Stimulated activated CD4-positive, alpha-beta T cell treated with anti-CD3 and anti-CD28 coated beads, Interleukin-1b, Interleukin-23, amount 100 ng/mL, for 1 hour (primary cell): ENCODE measurements at regions not wholly inside any gene's neighbourhood (a gene's known extent, or its start where the extent isn't known, plus 50 kb on each side); places are given as distances from the start of the nearest gene placed in this dataset.
"Not testable (repeated sequence)": the region's sequence is repeated elsewhere in the genome, so short reads cannot be mapped to it uniquely, and the experiment has no call there.

ENCODE experiments used
- DNase-seq, 2 donors: peaks; one replicate each; pipeline ENCODE4 v3.0.0-alpha.2; 2020; ENCODE audit warnings: low read depth in 2 of 2

DNA sequence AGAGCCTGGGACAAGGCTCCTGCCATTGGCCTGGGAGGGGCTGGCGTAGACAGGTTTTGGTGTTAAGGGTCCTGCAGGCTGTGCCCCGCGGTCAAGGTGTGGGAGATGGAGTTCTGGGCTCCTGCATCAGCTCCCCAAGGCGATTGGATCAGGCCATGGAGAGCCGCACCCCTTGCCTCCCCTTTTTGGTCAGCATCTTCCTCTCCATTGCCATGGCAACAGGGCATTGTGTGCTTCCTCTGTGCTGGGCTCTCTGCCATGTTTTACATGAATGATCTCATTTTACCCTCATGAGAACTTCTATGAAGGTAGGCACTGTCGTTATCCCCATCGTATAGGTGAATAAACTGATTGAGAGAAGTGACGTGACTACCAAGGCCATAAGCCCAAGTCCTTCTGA is 344.3 kb upstream of the CLINT1 start:
- DNase-seq: no peak

DNA sequence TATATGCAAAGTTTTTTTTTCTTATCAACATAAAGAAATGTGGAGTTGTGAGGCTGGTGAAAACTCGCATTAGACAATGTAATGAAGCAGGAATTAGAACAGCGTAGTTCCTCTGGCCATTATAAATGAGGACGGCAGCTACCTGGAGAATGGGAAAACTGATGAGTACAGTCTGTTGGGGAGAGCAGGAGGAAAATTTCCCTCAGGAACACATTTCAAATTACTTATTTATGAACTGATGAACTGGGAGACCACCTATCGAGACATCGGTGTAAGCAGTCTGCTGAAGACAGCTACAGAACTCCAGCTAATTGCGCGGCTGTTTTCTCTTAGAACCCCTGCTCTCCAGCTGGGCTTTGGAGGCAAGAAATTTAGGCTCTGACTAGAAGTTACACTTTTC is 343.9 kb upstream of the CLINT1 start:
- DNase-seq: no peak

DNA sequence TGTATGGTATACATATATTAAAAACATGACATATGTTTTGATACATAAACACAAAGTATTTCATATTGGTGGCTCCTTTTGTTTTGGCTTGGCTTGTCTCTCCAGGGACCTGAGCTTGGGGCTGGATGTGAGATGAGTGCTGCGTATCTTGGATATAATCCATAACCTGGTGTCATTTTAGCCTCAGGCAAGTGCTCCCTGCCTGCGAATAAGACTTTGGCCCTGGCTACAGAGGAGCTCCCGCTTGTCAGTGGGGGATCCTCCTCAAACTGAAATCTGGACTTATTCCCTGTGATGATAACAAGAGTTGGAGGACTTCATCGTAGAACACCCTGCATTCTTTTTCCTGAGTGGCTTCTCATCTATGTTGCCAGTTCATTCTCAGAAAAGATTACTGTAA is 341.7 kb upstream of the CLINT1 start:
- no peak for DNase-seq

DNA sequence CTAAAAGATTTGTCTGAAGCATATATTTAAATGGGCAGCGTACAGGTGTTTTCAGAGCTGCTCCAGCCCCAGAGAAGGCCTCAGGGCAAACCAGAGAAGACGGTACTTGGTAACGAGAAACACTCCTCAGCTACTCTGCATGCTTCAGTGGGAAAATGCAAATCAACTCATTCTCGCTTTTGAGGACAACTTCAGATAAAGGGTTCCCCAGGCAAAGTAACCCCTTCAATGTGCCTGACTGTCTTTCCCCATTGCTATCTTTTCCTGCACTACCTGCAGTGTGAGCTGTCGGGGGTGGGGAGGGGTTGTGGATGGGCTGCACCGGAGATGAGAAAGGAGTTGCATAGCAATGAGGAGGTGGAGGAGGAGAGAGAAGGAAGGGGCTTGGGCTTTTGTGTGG is 339.7 kb upstream of the CLINT1 start:
- DNase-seq: no peak

DNA sequence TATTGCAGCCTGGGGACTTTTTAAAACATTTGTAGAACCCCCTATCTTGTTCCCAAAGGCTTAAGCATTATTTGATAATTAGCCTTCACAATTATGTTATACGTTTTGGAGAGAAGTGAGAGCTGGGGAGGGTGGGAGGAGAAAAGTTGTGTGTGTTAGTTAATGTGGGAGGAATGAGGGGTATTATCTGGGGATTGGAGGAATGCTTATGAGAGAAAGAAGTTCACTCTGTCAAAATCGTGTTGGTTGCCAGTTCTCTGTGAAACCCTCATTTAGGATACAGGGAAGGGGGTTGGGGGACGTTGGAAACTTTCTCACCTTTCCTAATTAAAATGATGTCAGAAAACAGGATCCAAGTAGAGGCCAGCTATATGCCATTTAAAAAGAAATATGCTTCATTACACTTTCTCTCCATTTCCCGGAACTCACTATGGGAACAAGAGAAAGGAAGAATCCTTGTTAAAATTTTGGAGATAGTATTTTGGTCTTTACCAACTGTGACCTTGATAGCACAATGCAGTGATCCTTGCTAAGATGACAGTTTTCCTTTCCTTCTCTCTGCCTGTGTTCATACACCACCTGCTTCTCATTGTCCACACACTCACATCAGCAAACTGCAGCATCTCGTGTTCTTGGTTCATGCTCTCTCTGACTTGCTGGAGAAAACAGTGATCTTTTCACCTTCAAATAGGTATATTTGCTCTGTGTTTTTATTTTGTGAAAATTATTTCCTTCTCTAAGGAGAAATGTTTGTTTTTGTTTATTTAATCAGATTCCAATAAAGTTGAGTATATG is 336.7 kb upstream of the CLINT1 start:
- no peak for DNase-seq

DNA sequence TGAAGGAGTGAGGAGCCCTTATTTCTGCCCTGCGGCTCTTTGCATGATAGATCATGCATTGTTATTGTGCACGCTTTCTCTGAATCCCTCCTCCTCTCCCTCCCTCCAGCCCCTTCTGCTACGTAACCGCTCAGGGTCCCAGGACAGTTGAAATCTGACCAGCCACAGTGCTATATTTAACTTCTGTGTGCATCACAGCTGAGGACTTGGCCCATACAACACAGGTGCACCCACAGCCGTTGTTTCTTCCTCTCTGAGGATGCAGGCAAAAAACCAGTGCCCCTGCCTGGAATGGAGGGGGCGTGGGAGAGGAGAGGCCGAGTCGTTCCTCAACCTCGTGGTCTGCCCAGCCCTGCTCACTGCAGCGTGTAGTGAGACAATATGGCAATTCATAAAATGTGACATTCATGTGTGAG is 335.6 kb upstream of the CLINT1 start:
- no peak for DNase-seq

DNA sequence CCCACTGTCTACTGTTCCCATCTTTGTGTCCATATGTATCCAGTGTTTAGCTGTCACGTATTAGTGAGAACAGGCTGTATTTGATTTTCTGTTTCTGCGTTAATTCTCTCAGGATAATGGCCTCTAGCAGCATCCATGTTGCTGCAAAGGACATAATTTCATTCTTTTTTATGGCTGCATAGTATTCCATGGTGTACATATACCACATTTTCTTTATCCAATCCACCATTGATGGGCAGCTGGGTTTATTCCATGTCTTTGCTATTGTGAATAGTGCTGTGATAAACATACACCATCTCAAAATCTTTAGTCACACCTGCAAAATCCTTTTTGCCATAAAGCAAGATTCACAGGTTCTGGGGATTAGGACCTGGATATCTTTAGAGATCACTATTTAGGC is 334.4 kb upstream of the CLINT1 start:
- DNase-seq: not testable (repeated sequence)

DNA sequence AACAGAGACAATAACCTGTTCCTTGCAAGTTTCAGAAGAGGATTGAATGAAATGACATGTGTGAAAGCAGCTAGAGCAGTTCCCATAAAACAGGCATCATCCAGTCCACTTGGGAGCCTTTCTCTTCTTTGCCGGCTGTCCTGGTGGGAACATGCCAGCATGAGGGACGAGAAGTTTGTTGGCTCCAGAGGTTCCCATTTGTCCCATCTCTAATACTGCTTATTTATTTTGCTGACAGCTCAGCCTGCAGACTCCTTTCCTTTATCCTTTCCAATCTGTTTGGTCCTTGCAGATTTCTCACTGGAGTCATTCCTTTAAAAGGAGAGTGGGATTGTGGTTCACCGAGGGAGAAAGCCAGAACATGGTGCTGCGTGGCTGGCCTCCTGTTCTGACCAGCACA is 321.5 kb upstream of the CLINT1 start:
- no peak for DNase-seq

DNA sequence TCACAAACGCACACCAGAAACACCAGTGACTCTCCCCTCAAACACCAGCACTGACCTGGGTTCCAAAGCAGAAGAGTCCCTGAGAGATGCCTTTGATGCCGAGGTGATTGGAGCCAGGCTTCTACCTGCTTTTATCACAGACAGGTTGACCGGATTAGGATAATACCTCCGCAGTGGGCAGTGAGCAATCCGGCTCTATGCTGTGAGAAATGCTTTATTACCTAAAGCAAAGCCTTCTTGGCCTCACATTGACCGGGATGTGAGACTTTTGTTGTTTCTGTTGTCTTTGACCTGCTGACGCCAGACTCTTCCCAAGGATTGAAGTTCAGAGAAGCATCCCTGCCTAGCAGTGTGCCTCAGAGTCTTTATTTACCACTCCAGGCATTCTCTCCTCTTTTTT is 320.3 kb upstream of the CLINT1 start:
- no peak for DNase-seq

DNA sequence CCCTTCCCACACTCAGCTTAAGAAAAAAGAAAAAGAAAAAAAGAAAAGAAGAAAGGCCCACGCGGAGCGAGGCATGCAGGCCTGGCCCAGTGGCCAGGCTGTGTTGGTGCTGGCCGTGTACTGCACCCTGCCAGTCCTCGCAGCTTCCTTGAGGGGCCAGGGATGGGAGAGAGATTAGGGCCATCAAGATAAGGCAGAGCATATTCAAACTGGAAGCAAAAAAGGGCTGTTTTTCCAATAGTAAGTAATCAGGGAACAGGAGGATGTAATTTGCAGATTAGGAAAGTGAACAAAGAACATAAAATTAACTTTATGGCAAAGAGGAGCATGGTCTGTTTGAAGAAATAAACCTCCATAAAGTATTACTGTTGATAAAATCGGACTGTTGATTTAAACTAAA is 319.6 kb upstream of the CLINT1 start:
- no peak for DNase-seq

DNA sequence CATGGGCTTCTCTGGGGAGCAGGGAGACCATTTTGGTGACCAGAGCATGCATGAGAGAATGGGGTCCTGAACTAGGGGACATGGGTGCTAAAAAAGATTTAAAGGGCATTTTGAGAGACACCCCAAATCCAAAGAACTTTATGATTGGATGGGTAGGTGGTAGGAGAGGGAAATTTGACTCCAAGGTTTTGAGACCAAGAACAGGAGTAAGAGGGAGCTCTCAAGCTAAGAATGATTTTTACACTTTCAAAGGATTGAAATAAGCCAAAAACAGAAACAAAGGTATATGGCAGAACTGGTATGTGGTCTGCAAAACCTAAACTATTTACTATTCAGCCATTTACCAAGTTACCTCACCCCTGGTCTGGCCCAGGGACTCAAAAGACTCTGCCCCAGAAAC is 318.2 kb upstream of the CLINT1 start:
- DNase-seq: no peak

DNA sequence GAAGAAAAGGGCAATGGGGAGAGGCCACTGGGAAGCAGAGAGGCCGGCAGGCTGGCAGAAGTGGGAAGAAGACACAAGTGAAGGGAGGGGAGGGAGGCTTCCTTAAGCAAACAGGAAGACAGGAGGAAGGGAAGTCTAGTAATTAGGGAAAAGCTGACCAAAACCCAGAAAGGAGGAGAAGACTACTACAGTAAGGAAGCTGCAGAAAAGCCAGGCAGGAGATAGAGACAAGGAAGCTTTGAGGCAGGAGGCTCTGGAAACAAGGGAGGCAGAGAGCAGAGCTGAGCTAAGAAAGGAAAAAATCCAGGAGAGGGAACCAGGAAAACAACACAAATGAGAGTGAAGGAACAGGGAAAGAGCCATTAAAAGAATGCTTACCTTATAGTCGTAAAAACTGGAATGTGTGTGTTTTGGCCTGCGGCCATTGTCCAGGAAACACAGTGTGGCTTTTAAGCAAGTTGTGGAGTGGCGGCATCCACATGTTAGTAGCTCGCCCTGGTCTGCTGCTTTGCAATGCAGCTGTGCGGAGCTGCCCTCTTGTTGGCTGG is 317.1 kb upstream of the CLINT1 start:
- DNase-seq: no peak

DNA sequence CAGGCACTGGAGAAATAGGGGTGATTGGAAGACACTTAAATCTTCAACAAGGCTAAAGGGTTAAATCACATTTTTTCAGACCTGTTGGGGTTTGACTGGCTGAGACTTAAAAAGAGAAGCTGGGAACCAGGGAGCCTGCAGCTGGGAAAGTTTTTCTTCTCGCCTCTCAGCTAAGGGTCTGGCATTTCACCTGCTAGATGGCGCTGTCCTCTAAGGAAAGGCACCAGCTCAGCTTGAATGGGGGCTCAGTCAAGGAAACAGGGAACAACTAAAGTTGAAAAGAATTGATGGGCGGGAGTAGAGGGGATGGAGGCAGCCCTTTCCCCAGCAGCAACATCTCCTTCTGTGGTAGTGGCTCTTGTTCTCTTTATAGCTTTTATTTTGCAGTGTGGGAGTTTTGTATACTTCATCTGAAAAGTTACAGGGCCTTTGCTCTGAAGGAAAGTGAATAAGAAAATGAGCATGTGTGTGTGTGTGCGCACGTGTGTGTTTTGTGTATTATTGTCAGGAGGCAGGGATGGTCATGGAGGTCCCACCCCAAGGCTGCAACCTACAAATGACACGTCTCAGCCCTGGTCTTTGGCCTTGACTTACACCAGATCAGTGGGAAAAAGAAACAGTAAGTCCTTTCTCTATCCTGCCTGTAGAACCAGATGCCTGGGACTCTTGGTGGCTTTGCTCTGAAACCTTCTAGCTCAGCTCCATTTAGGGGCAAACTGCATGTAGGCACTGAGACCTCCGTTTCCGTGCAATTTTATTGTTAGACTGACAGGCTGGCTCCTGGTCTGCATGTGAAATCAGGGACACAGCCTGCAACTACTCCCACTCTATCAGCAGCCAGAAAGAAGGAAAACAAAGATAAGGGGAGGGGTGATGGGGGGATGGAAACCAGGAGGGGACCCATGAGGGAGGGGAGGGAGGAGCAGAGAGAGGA is 316.2 kb upstream of the CLINT1 start:
- peak in 1 of 2 donors; percentile 37 for DNase-seq

DNA sequence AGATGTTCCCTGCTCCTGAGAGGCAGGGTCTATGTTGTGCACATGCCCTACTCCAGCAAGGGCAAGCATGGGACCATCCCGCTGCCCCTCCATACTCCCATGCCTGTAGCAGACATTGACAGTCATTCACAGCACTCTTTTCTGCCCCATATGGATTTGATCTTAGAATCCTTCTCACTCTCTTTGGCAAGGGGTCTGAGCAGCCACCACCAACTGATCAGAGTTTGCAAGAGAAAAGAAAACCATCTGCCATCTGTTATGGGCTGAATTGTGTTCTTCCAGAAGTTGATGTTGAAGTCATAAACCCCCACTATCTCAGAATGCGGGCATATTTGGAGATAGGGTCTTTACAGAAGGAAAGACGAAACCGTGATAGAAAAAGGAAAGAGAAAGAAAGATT is 315.1 kb upstream of the CLINT1 start:
- DNase-seq: no peak

DNA sequence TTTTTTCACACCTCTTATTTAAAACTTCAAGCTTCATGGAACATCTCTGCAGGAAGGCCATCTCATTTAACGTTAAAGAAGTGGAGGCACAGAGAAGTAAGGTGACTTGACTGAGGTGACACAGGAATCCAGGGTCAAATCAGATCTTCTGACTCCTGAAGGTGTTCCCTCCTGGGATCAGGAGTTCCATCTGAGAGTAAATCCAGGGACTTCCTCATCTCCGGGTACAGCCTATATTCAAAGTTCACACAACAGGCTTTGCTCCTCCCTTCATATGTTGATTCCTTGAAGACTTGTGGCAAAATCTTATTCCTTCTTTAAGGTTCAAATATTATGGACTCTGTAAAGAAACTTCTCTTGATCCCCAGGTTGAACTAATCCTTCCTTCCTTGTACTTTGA is 313.1 kb upstream of the CLINT1 start:
- no peak for DNase-seq

DNA sequence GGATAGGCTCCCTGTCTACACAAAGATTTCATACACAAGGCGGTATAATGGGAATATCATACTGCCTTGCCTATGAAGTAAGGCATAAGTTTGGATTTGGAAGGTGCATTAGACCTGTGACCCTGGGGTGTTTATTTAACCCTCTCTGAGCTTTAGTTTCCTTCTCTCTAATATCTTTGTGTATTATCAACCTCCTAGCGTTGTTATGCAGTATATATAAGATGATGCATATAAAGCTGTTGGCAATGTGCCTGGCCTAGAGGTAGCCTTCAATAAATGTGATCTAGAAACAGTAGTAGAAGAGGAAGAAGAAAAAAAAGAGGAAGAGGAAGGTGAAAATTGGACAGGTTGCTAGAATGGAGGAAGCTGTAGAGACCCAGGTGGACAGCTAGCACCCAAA is 311.6 kb upstream of the CLINT1 start:
- no peak for DNase-seq

DNA sequence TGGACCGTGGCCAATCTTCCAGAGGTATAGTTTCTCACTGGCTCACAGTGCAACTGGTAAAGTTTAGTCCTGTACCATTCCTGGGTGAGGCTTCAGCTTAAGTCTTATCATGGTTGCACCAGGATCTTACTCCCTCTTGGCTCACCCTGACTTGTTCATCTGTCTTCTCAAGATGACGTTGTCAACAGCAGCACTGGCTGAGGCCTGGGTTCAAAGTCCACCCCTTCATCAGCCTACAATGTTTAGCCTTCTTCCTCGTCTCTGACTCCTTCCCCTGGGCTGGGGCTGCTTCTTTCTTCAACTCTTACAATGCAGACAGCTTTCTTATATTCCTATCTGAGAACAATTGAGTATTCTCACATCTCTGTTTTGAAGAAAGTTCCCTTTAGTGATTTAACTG is 311.1 kb upstream of the CLINT1 start:
- no peak for DNase-seq

DNA sequence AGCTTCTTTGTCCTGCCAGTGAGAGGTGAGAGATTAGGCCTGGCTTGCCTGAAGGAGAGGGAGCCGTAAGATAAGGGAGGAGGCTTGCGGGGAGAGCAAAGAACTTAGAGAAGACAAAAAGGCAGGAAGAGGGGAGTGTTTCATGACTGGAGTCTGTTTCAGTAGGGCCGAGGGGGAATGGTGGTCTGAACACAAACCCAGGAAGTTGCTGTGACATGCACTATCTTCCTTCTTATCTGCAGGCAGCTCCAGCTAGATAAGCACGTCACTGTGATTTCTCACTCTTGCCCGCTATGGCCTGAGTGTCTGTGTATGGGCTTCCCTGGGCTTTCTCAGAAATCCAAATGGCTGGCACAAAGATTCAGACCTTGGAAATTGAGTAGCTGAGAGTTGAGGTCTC is 307.5 kb upstream of the CLINT1 start:
- DNase-seq: no peak

DNA sequence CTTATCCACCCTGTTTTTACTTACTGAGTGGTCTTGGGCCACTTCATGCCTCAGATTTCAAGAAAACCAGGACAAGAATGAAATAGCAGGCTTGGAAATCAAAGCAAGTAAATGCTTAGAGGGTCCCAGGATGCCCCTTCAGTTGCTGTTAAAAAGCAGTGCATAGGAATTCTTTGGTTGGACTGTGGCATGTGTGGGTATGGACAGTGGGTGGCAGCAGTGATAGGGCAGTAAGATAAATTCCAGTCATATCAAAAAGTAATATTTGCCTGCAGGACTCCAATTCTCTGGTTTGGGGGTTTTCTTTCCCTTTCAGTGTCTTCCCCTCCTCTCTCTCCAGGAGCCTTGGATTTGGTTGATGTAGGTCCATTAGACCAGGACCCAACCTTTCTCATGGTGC is 306.7 kb upstream of the CLINT1 start:
- DNase-seq: no peak

DNA sequence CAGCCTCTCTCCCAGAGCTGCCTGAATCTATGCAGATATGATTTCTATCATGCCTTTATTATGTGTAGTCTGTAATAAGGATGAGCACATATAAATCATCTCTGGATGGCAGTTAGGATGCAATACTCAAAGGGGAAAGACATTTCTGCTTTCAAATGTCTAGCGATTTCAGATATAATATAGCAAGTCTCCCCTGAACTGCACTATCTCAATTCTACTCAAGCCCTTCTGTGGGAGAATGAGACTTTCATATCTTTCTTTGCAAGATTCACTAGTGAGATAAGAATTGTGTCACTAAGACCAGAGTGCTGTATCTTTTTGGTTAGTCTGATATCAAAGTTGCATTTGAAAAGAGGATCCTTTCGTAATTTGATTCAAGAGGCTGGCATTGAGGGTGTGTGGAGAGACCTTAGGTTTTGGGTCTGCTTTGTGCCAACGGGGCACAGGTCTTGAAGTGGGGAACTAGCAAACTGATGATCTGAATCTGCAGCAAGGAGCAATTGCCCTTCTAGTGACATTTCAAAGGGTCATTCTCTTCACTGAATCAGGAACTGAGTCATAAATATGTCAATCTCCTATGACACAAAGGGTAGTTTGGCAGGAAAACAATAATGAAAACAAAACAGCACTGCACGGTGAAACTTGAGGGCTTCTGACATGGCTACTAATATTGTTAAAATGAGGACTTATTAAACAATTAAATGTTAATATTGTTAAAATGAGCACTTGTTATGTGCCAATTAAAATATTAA is 305.5 kb upstream of the CLINT1 start:
- no peak for DNase-seq

DNA sequence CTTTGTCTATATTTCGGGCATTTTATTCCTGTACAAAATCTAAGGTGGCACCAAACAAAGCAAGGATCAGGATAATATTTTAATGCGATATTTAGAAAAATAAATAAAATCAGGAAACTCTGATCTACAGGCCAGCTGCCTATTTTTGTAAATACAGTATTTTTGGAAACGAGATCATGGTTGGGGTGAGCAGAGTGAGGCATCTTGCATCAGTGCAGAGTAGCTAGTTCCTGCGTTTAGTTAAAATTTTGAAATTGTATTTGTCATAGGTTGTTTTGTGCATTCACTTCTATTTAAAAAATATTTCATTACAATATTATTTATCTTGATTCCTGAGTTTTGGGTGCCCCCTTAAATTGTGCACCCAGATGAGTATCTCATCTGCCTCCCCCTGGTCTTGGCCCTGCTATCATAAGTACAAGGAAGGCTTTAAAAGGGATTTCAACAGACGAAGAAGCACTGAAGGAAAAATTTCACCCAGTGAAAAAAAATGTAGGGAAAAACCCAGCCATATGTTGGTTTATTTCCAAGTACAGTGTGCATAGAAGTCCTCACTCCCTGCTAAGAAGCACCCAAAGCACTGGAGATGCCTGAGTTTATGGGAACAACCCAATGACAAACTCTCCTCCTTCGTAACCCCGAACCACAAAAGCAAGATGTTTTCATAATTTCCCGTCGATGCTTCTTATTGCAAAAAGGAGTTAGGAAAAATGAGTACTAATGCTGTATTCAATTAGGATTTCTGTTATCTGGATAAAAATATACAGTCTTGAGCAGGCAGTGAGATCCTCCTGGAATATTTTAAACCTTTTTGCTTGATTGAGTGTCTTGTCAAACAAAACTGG is 304.7 kb upstream of the CLINT1 start:
- DNase-seq: no peak
